Tibial nerve (tissue), 4 donors: ENCODE measurements at regions not wholly inside any gene's neighbourhood (a gene's known extent, or its start where the extent isn't known, plus 50 kb on each side); places are given as distances from the start of the nearest gene placed in this dataset.

Source experiments
- EP300 ChIP-seq, 2 donors: sonication (generic); formaldehyde crosslinking; IDR thresholded peaks; one replicate each; pipeline ENCODE4 v1.6.1; 2017; ENCODE audit warnings: antibody characterized with exemption in 2 of 2, mild to moderate bottlenecking in 1 of 2
- POLR2A ChIP-seq, 2 donors: fragments of 450-650 bp; IDR thresholded peaks; one replicate each; pipeline ENCODE4 v1.6.1; 2017; ENCODE audit warnings: antibody characterized with exemption in 2 of 2, mild to moderate bottlenecking in 2 of 2, moderate library complexity in 2 of 2
- TF ChIP-seq, protein P1 (sequence below), 5 experiments: fragments of 200-600 bp in 3 of 5; fragments of 450-650 bp in 2 of 5; sonication (generic) in 3 of 5; IDR thresholded peaks; one replicate each; pipeline ENCODE4 v1.5.1; 2016 to 2019; ENCODE audit warnings: antibody characterized with exemption in 5 of 5, mild to moderate bottlenecking in 3 of 5, moderate library complexity in 2 of 5

GRCh38 chr6:149218915-149219314 lies 98.6 kb upstream of the TAB2 start:
- TF ChIP-seq, protein P1, sequence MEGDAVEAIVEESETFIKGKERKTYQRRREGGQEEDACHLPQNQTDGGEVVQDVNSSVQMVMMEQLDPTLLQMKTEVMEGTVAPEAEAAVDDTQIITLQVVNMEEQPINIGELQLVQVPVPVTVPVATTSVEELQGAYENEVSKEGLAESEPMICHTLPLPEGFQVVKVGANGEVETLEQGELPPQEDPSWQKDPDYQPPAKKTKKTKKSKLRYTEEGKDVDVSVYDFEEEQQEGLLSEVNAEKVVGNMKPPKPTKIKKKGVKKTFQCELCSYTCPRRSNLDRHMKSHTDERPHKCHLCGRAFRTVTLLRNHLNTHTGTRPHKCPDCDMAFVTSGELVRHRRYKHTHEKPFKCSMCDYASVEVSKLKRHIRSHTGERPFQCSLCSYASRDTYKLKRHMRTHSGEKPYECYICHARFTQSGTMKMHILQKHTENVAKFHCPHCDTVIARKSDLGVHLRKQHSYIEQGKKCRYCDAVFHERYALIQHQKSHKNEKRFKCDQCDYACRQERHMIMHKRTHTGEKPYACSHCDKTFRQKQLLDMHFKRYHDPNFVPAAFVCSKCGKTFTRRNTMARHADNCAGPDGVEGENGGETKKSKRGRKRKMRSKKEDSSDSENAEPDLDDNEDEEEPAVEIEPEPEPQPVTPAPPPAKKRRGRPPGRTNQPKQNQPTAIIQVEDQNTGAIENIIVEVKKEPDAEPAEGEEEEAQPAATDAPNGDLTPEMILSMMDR (IDR thresholded peaks at IDR 0.05): no peak
- TF ChIP-seq POLR2A (IDR thresholded peaks at IDR 0.05): no peak
- no peak for TF ChIP-seq EP300 (IDR thresholded peaks at IDR 0.05)
